ENCODE measurements at regions not wholly inside any gene's neighbourhood (a gene's known extent, or its start where the extent isn't known, plus 50 kb on each side); places are given as distances from the start of the nearest gene placed in this dataset.
"Not testable (repeated sequence)": the region's sequence is repeated elsewhere in the genome, so short reads cannot be mapped to it uniquely, and the experiment has no call there.

DNA sequence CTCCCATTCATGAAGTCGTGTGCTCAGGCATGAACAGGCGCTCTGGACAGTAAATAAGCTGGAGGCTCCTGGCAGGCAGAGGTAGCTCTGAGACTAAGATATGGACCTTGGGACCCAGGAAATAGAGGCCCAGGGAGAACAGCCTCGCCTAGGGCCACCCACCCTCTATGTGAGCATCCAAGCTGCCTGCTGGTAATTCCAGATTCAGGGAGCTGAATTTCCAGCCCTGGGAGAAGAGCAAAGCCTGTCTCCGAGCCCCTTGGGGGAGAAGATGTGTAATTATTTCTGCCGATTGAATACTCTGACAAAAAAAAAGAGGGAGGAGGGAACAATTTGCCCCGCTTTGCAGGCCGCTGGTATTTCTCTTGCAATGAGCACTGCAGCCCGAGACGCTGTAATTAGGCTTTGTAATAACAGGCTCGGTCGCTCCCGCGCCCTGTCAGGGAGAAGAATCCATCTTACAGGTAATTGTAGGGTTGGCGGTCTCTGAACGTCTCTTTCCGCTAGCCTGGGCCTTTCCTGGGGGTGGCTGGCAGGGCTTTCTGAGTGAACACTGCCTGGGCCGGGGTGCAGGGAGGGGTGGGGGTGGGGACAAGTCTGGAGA, 131.5 kb downstream of the WNT7A start:
- in situ Hi-C loops (cut with HindIII; ENCODE audit: low sequenced_read_pairs): no loop called here
- TF ChIP-seq, protein P1, sequence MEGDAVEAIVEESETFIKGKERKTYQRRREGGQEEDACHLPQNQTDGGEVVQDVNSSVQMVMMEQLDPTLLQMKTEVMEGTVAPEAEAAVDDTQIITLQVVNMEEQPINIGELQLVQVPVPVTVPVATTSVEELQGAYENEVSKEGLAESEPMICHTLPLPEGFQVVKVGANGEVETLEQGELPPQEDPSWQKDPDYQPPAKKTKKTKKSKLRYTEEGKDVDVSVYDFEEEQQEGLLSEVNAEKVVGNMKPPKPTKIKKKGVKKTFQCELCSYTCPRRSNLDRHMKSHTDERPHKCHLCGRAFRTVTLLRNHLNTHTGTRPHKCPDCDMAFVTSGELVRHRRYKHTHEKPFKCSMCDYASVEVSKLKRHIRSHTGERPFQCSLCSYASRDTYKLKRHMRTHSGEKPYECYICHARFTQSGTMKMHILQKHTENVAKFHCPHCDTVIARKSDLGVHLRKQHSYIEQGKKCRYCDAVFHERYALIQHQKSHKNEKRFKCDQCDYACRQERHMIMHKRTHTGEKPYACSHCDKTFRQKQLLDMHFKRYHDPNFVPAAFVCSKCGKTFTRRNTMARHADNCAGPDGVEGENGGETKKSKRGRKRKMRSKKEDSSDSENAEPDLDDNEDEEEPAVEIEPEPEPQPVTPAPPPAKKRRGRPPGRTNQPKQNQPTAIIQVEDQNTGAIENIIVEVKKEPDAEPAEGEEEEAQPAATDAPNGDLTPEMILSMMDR (IDR thresholded peaks at IDR 0.05; ENCODE audit: low read depth, low read length, missing control alignments): no peak
- H3K4me3 ChIP-seq (ENCODE audit: low read depth, low read length): no peak overlapping the region
- DNase-seq (ENCODE audit: low read depth): no peak

DNA sequence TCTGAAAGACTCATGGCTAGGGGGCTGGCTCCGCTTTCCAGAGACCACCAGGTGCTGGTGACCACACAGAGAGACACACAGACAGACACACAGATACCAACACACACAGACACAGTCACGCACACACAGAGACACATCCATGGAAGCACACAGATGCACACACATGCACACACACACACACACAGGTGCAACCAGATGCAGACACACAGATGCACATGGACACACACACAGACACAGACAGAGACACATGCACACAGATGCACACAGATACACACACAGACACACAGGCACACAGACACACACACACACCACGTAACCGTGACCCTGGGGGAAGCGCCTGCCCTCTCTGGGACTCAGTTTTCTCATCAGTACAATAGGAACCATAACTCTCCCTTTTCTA, 132.2 kb downstream of the WNT7A start:
- no peak for DNase-seq (ENCODE audit: low read depth)
- TF ChIP-seq, protein P1 (IDR thresholded peaks at IDR 0.05; ENCODE audit: low read depth, low read length, missing control alignments): no peak
- H3K4me3 ChIP-seq (ENCODE audit: low read depth, low read length): no peak overlapping the region
- in situ Hi-C loops (cut with HindIII; ENCODE audit: low sequenced_read_pairs): no loop called here

DNA sequence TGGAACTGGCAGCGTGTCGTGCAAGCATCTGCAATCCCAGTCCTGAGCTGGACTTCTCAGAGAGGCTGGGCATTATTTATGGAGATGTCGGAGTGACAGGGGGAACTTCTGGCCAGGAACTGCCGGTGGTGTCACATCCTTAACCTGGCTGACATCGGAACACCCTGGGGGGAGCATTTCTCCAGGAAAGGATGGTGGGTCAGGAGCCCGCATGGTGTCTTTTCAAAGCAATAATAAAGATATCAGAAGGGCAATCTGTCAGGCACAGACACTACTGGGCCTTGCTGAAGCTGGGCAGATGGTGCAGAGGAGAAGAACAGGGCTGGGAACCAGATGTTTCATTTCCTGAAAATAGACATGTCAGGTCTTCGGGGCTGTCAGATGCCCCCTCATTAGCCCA, 133.5 kb downstream of the WNT7A start:
- TF ChIP-seq, protein P1 (IDR thresholded peaks at IDR 0.05; ENCODE audit: low read depth, low read length, missing control alignments): no peak
- in situ Hi-C loops (cut with HindIII; ENCODE audit: low sequenced_read_pairs): no loop called here
- DNase-seq (ENCODE audit: low read depth): no peak
- no peak overlapping the region for H3K4me3 ChIP-seq (ENCODE audit: low read depth, low read length)

DNA sequence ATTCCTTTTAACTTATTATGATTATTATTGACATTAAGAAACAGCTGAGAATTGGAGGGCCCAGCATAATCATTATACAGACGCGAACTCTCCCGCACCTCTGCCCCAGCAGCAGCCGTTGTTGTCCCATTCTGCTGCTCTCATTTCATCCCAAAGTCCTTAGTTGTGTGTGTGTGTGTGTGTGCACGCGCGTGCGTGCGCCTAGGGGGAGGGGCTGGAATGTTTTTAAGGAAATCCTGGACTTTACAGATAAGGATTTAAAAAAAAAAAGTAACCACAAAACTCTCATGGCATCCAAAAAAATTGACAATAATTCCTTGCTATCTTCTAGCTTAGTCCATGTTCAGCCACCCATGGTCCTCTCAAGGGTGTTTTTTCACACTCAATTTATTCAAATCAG, 134.2 kb downstream of the WNT7A start:
- in situ Hi-C loops (cut with HindIII; ENCODE audit: low sequenced_read_pairs): no loop called here
- no peak for DNase-seq (ENCODE audit: low read depth)
- TF ChIP-seq, protein P1 (IDR thresholded peaks at IDR 0.05; ENCODE audit: low read depth, low read length, missing control alignments): no peak
- H3K4me3 ChIP-seq (ENCODE audit: low read depth, low read length): no peak overlapping the region

DNA sequence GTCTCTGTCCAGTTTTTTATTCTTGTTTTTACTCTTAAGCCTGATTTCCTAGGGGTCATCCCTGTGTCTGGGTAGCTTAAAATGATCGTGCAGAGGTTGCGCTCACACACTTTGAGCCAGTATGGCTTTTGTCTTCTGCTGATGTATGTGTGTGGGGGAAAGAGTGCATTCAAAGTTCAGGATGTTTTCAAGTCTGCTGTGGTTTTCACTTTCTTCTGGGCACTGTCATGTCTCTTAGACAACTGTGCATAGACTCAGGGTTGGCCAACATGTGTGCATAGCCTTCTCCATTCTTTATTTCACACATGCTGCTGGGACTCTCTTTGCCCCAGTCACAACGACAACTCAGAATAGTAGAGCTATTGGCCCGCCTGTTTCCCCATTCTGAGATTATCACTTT, 139.1 kb downstream of the WNT7A start:
- TF ChIP-seq, protein P1 (IDR thresholded peaks at IDR 0.05; ENCODE audit: low read depth, low read length, missing control alignments): no peak
- in situ Hi-C loops (cut with HindIII; ENCODE audit: low sequenced_read_pairs): no loop called here
- no peak for DNase-seq (ENCODE audit: low read depth)
- no peak overlapping the region for H3K4me3 ChIP-seq (ENCODE audit: low read depth, low read length)

DNA sequence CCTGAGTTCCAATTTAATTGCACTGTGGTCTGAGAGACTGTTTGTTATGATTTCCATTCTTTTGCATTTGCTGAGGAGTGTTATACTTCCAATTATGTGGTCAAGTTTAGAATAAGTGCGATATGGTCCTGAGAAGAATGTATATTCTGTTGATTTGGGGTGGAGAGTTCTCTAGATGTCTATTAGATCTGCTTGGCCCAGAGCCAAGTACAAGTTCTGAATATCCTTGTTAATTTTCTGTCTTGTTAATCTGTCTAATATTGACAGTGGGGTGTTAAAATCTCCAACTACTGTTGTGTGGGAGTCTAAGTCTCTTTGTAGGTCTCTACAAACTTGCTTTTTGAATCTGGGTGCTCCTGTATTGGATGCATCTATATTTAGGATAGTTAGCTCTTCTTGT, 146.1 kb downstream of the WNT7A start:
- in situ Hi-C loops (cut with HindIII; ENCODE audit: low sequenced_read_pairs); DNase-seq (ENCODE audit: low read depth); H3K4me3 ChIP-seq (ENCODE audit: low read depth, low read length): not testable (repeated sequence)

DNA sequence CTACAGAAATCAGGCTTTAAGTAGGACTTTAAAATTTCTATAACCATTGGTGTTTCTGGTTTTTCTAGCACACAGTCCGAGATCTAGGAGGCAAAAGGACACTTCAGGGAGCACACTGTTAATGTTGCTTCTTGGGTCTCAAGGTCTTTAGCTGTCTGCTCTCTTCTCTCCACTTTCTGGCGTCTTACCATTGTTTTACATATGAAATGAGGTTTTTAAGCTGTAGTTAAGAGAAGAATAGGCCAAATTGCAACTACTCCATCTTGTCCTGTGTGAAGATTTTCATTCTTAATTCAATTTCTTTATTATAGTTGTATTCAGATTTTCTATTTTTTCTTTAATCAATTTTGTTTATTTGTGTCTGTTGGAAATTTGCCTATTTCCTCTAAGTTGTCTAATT, 151.4 kb downstream of the WNT7A start:
- in situ Hi-C loops (cut with HindIII; ENCODE audit: low sequenced_read_pairs): no loop called here
- no peak for DNase-seq (ENCODE audit: low read depth)
- H3K4me3 ChIP-seq (ENCODE audit: low read depth, low read length): no peak overlapping the region
- TF ChIP-seq, protein P1 (IDR thresholded peaks at IDR 0.05; ENCODE audit: low read depth, low read length, missing control alignments): no peak

Data from astrocyte of the cerebellum (primary cell).